Astrocyte of the cerebellum (primary cell): ENCODE measurements at regions not wholly inside any gene's neighbourhood (a gene's known extent, or its start where the extent isn't known, plus 50 kb on each side); places are given as distances from the start of the nearest gene placed in this dataset.

Experiments
- DNase-seq: peaks from one replicate; pipeline ENCODE4 v3.0.0-alpha.2; 2011; ENCODE audit warnings: low read depth
- H3K4me3 ChIP-seq: 2 replicates; pipeline ENCODE4 v1.5.1; 2011; ENCODE audit warnings: mild to moderate bottlenecking, low read depth, low read length, moderate library complexity
- in situ Hi-C: cut with HindIII; loops from 2 replicates; pipeline ENCODE4 v1.10.0; 2017; ENCODE audit warnings: low sequenced_read_pairs
- TF ChIP-seq, protein P1 (sequence below): IDR thresholded peaks from 2 replicates; pipeline ENCODE4 v1.5.1; 2012; ENCODE audit warnings: low read length, low read depth, moderate library complexity, mild to moderate bottlenecking; ENCODE audit errors: missing control alignments

GRCh38 chr2:198424112-198424511 lies 619.7 kb downstream of the PLCL1 start:
- TF ChIP-seq, protein P1, sequence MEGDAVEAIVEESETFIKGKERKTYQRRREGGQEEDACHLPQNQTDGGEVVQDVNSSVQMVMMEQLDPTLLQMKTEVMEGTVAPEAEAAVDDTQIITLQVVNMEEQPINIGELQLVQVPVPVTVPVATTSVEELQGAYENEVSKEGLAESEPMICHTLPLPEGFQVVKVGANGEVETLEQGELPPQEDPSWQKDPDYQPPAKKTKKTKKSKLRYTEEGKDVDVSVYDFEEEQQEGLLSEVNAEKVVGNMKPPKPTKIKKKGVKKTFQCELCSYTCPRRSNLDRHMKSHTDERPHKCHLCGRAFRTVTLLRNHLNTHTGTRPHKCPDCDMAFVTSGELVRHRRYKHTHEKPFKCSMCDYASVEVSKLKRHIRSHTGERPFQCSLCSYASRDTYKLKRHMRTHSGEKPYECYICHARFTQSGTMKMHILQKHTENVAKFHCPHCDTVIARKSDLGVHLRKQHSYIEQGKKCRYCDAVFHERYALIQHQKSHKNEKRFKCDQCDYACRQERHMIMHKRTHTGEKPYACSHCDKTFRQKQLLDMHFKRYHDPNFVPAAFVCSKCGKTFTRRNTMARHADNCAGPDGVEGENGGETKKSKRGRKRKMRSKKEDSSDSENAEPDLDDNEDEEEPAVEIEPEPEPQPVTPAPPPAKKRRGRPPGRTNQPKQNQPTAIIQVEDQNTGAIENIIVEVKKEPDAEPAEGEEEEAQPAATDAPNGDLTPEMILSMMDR, result no peak
- DNase-seq, result no peak
- no peak overlapping the region for H3K4me3 ChIP-seq
- in situ Hi-C loops, result no loop called here

- in situ Hi-C loops, result no loop called here
- TF ChIP-seq, protein P1, result no peak
- H3K4me3 ChIP-seq, result no peak overlapping the region
- no peak for DNase-seq
These were observed 613.4 kb downstream of the PLCL1 start for GRCh38 chr2:198417836-198418235.

DNA sequence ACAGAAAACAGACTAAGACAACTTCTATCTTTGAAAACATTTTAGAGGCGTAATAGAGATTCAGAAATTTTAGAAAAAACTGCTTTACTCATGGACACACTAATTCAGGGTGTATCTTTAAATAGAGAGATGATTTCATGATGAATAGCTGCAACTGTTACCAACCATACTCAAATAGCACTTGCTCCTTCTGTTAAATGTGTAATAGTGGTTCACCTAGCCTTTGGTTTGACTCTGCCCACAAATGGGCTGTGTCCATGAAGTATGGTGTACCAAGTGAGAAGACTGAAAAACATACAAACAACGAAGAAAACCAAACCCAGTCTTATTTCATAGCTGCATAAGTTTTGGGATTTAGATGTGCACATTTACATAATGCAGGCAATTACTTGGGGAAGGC lies 610.6 kb downstream of the PLCL1 start:
- TF ChIP-seq, protein P1, result no peak
- no peak overlapping the region for H3K4me3 ChIP-seq
- no peak for DNase-seq
- in situ Hi-C loops, result no loop called here

- in situ Hi-C loops, result no loop called here
- no peak overlapping the region for H3K4me3 ChIP-seq
- TF ChIP-seq, protein P1, result no peak
- no peak for DNase-seq
These were observed 607.5 kb downstream of the PLCL1 start for GRCh38 chr2:198411936-198412335.

- in situ Hi-C loops, result no loop called here
- no peak overlapping the region for H3K4me3 ChIP-seq
These were observed 603.8 kb downstream of the PLCL1 start for GRCh38 chr2:198408171-198408570.

DNA sequence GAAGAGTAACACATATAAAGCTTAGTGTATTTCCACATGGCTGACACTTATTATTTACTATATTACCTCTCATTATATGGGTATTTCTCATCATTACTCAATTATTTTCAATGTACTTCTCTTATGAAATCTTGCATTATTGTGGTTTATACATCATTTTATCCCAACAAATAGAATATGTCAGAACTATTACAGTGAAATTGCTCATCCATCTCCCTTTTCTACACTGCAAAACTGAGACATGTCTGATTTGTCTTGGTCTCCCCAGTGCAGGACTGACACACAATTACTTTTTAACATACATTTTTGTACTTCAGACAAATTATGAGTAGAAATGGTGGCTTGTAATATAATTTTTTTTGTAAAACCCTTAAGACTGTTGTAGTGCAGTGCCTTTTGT lies 600.9 kb downstream of the PLCL1 start:
- no peak for DNase-seq
- in situ Hi-C loops, result no loop called here
- H3K4me3 ChIP-seq, result no peak overlapping the region
- TF ChIP-seq, protein P1, result no peak

More at GRCh38 chr2:198408171-198408570, 603.8 kb downstream of the PLCL1 start:
- no peak for DNase-seq
- TF ChIP-seq, protein P1, result no peak

DNA sequence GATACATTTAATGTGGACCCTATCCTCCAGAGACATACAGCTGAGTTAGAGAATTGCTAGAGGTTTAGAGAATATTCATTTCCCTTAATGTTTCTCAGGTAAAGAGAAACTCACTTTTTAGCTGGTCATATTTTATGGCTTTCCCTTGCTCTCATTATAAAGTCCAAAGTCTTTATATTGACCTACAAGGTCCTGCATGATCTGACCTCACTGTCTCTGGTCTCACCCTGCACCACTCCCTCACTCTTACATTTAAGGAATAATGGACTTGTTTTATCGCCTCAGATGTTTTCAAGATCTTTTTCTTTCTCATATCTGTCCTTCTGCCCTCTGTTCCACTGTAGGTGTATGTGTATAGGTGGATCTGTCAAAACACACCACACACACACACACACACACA lies 597.3 kb downstream of the PLCL1 start:
- in situ Hi-C loops, result no loop called here
- TF ChIP-seq, protein P1, result no peak

More for the DNA sequence above, 597.3 kb downstream of the PLCL1 start:
- H3K4me3 ChIP-seq, result no peak overlapping the region
- DNase-seq, result no peak
